ENCODE measurements at regions not wholly inside any gene's neighbourhood (a gene's known extent, or its start where the extent isn't known, plus 50 kb on each side); places are given as distances from the start of the nearest gene placed in this dataset.

DNA sequence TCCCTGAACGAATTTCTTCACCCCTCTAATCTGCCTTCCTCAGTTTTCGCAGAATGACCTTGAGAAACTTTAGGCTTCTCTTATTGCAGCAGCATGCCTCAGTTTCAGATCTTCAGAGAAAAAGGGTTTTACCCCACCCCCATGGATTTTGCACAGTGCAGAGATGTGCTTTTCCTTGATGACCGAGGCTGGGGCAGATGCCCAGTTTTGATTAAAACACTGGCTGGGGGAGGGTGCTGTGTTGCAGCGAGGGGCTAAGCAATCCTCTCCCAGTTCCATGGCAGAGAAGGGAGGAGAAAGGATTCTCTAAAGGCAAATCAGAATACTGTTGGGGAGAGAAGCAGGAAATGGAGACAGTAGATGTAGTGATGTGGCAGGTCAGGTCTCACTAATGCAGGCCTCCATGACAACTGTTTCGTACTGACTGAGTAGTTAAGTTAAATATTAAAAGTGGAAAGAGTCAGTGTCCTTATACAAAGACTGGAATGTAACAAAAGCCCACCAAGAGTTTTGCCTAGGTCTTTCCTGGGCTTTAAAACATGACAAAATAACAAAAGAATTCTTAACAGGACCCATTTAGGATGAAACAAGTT is 50.8 kb upstream of the PDZD8 start:
- Histone ChIP-seq H3K27me3 (ENCODE audit: insufficient read depth, low read depth) (no peaks in the 10 kb centered on the region), H3K9me2 (ENCODE audit: insufficient read depth) (no peaks in the 10 kb centered on the region), H3K4me1 (replicated peaks; ENCODE audit: insufficient read depth) (no peaks in the 10 kb centered on the region), H3F3A (ENCODE audit: insufficient read depth, low read depth) (no peaks in the 10 kb centered on the region), H3K36me3 (ENCODE audit: low read depth) (no peaks in the 10 kb centered on the region), H2AFZ (no peak overlapping the region), H4K20me1 (ENCODE audit: insufficient read depth) (no peaks in the 10 kb centered on the region), H3K4me2 (no peak overlapping the region), H3K27ac (no peak overlapping the region), H3K9me3 (ENCODE audit: insufficient read depth, low read depth) (no peaks in the 10 kb centered on the region), H3K4me3 (no peak overlapping the region), H3K79me2 (ENCODE audit: low read depth) (no peaks in the 10 kb centered on the region)
- BruUV-seq (replicated peaks): no TSS peak
- CTCF ChIA-PET: no interaction called here
- intact Hi-C loops (cut with micrococcal nuclease; ENCODE audit: unreplicated experiment): no loop called here
- POLR2A ChIA-PET (ENCODE audit: unreplicated experiment): no interaction called here
- TF ChIP-seq EZH2 (IDR thresholded peaks at IDR 0.05; ENCODE audit: low read depth): no peak
- TF ChIP-seq, protein P1, sequence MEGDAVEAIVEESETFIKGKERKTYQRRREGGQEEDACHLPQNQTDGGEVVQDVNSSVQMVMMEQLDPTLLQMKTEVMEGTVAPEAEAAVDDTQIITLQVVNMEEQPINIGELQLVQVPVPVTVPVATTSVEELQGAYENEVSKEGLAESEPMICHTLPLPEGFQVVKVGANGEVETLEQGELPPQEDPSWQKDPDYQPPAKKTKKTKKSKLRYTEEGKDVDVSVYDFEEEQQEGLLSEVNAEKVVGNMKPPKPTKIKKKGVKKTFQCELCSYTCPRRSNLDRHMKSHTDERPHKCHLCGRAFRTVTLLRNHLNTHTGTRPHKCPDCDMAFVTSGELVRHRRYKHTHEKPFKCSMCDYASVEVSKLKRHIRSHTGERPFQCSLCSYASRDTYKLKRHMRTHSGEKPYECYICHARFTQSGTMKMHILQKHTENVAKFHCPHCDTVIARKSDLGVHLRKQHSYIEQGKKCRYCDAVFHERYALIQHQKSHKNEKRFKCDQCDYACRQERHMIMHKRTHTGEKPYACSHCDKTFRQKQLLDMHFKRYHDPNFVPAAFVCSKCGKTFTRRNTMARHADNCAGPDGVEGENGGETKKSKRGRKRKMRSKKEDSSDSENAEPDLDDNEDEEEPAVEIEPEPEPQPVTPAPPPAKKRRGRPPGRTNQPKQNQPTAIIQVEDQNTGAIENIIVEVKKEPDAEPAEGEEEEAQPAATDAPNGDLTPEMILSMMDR (conservative IDR thresholded peaks at IDR 0.05): no peak
- DNase-seq: no peak

DNA sequence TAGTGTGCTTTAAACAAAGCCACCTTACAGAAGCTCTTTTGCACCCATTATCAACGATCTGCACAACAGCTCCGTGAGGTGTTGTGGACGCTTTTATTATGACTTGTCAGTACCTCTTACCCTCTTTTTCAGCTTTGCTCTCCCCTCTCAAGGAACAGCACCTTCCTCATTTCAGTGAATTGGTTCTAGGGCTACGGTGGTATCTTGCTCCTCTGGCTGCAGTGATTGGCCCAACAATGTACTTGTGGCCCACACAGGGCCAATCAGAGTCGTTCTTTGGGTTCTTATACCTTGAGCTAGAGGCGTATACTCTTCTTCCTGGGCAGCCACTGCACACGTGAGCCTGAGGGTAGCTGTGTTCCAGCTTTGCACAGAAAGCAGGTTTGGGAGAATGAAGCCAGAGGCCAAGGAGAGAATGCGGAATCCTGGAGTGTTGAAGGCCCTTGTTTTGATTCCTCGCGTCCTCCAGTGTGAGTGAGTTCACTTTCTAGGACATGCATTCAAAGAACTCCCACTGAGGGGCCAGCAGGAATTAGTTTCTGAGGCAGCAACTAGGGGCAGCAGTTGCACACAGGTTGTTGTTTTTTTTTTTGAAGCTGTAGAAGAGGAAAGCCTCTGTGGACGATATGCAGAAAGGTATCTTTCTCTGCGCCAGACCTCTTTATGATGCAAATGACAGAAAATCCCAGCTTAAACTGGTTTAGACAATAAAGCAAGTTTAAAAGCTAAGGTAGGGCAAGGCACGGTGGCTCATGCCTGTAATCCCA is 49.8 kb upstream of the PDZD8 start:
- POLR2A ChIA-PET (ENCODE audit: unreplicated experiment): no interaction called here
- no peak for TF ChIP-seq EZH2 (IDR thresholded peaks at IDR 0.05; ENCODE audit: low read depth)
- TF ChIP-seq, protein P1 (conservative IDR thresholded peaks at IDR 0.05): no peak
- H3K4me2 ChIP-seq: no peak overlapping the region

More for the DNA sequence above, 49.8 kb upstream of the PDZD8 start:
- no peaks in the 10 kb centered on the region for H3K9me2 ChIP-seq (ENCODE audit: insufficient read depth)
- no peaks in the 10 kb centered on the region for H3K9me3 ChIP-seq (ENCODE audit: insufficient read depth, low read depth)
- CTCF ChIA-PET: no interaction called here
- no peaks in the 10 kb centered on the region for H3K36me3 ChIP-seq (ENCODE audit: low read depth)
- H3K79me2 ChIP-seq (ENCODE audit: low read depth): no peaks in the 10 kb centered on the region
- no TSS peak for BruUV-seq (replicated peaks)
- no peaks in the 10 kb centered on the region for H4K20me1 ChIP-seq (ENCODE audit: insufficient read depth)
- H2AFZ ChIP-seq: no peak overlapping the region
- no peaks in the 10 kb centered on the region for H3F3A ChIP-seq (ENCODE audit: insufficient read depth, low read depth)
- 0 out of 2 replicates have a peak, but pooled peaks cover 5% of the 10 kb centered on the region for H3K4me1 ChIP-seq (replicated peaks; ENCODE audit: insufficient read depth)
- no peak overlapping the region for H3K4me3 ChIP-seq
- intact Hi-C loops (cut with micrococcal nuclease; ENCODE audit: unreplicated experiment): no loop called here
- H3K27ac ChIP-seq: no peak overlapping the region
- H3K27me3 ChIP-seq (ENCODE audit: insufficient read depth, low read depth): no peaks in the 10 kb centered on the region
- no peak for DNase-seq

All from PC-9 (cell line).